NCI-H2171 treated with DMSO at 0.1 percent for 48 hours (cell line): ENCODE measurements at regions not wholly inside any gene's neighbourhood (a gene's known extent, or its start where the extent isn't known, plus 50 kb on each side); places are given as distances from the start of the nearest gene placed in this dataset.

ENCODE experiments used
- DNase-seq: peaks from one replicate; lab custom pipeline; 2025; lab: John Stamatoyannopoulos, UW

GRCh38 chr7:88700725-88701124, 58.8 kb upstream of the ZNF804B start:
- DNase-seq = no peak

- no peak for DNase-seq
These were observed 65.3 kb upstream of the ZNF804B start for GRCh38 chr7:88694207-88694606.

- DNase-seq = no peak
These were observed 66.4 kb upstream of the ZNF804B start for GRCh38 chr7:88693131-88693530.

GRCh38 chr7:88692493-88692892, 67.0 kb upstream of the ZNF804B start:
- no peak for DNase-seq

- no peak for DNase-seq
These were observed 69.7 kb upstream of the ZNF804B start for GRCh38 chr7:88689821-88690220.

GRCh38 chr7:88688222-88688621, 71.3 kb upstream of the ZNF804B start:
- no peak for DNase-seq

- DNase-seq = no peak
These were observed 72.9 kb upstream of the ZNF804B start for GRCh38 chr7:88686468-88687229.

- DNase-seq = no peak
These were observed 77.8 kb upstream of the ZNF804B start for GRCh38 chr7:88681682-88682081.

- no peak for DNase-seq
These were observed 89.0 kb upstream of the ZNF804B start for GRCh38 chr7:88670536-88670935.

GRCh38 chr7:88669913-88670312, 89.6 kb upstream of the ZNF804B start:
- DNase-seq = no peak

GRCh38 chr7:88668591-88668990, 90.9 kb upstream of the ZNF804B start:
- DNase-seq = peak; percentile 45

- DNase-seq = no peak
These were observed 92.9 kb upstream of the ZNF804B start for GRCh38 chr7:88666626-88667025.

- no peak for DNase-seq
These were observed 93.5 kb upstream of the ZNF804B start for GRCh38 chr7:88665892-88666514.

- no peak for DNase-seq
These were observed 94.8 kb upstream of the ZNF804B start for GRCh38 chr7:88664630-88665233.

- no peak for DNase-seq
These were observed 97.6 kb upstream of the ZNF804B start for GRCh38 chr7:88661921-88662320.

- DNase-seq = no peak
These were observed 111.7 kb upstream of the ZNF804B start for GRCh38 chr7:88647825-88648224.

- DNase-seq = no peak
These were observed 120.9 kb upstream of the ZNF804B start for GRCh38 chr7:88638583-88638982.

- DNase-seq = no peak
These were observed 121.7 kb upstream of the ZNF804B start for GRCh38 chr7:88637795-88638194.

- DNase-seq = no peak
These were observed 124.4 kb upstream of the ZNF804B start for GRCh38 chr7:88635149-88635548.

- DNase-seq = no peak
These were observed 129.9 kb upstream of the ZNF804B start for GRCh38 chr7:88629559-88629958.

GRCh38 chr7:88628363-88629085, 131.0 kb upstream of the ZNF804B start:
- no peak for DNase-seq

GRCh38 chr7:88617185-88617584, 142.3 kb upstream of the ZNF804B start:
- no peak for DNase-seq

- DNase-seq = no peak
These were observed 144.2 kb upstream of the ZNF804B start for GRCh38 chr7:88615336-88615735.
